Superior temporal gyrus (tissue), 1 donor: ENCODE measurements at regions not wholly inside any gene's neighbourhood (a gene's known extent, or its start where the extent isn't known, plus 50 kb on each side); places are given as distances from the start of the nearest gene placed in this dataset.
A peak's percentile ranks its signal among the peaks of the same experiment; 100 is the strongest.
"Not testable (repeated sequence)": the region's sequence is repeated elsewhere in the genome, so short reads cannot be mapped to it uniquely, and the experiment has no call there.

ENCODE experiments used
- DNase-seq: peaks from one replicate; pipeline ENCODE4 v3.0.0-alpha.2; 2016; ENCODE audit errors: extremely low spot score

DNA sequence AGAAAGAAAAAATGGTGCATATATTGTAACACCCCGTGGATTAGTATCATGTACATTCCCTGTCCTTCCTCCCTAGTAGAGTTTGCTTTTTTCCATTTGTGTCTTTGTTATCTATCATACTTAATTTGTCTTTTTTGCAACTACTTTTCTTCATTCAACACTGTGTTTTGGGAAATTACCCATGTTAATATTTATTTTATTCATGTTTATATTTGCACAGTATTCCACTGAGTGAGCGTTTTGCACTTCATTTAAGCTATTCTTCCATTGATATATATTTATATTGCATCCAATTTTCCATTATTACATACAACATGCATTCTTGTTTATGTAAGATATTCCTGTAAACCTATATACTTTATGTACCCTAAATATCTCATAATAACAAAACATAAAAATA is 57.6 kb upstream of the FAM171A1 start:
- DNase-seq: no peak

DNA sequence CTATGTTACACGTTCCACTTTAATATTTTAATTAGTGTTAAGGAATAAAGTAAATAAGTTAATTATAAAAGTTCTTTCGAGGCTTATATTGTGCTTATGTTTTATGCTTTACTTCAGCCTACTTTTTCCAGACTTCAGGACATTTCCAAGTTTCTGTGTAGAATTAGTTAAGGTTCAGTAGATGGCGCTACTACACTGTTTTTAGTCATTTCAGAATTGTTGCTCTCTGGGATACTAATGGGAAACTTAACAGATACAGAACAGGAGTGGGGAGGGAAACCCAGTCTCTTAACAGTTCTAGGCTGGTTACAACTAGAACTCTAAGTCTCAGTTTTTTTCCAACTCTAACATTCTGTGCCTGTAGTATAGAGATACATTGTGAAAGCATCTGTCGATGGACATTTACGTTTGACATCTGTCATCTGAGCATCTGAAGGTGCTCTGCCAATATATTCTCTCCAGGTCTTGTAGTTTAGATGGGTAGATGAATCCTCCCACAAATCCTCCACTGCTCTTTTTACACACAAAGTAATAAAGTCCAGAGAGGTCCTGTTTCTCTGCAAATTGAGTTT is 56.8 kb upstream of the FAM171A1 start:
- DNase-seq: peak; percentile 88

DNA sequence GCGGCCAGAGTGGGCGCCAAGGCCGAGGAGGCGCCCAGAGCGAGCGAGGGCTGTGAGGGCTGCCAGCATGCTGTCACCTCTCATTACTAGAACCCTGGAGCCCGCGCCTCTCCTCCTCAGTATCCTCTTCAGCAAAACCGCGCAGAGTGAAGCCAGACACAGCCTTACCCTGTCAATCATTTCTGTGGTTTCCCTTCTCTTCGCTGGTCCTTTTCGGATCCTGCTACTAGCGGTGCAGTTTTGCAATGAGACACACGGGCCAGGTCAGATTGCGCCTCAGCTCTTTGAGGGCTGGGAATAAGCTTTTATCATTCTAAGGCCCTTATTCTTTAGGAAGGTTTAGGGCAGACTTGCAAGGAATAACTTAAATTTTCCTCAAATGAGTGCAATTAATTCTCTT is 55.5 kb upstream of the FAM171A1 start:
- DNase-seq: no peak

DNA sequence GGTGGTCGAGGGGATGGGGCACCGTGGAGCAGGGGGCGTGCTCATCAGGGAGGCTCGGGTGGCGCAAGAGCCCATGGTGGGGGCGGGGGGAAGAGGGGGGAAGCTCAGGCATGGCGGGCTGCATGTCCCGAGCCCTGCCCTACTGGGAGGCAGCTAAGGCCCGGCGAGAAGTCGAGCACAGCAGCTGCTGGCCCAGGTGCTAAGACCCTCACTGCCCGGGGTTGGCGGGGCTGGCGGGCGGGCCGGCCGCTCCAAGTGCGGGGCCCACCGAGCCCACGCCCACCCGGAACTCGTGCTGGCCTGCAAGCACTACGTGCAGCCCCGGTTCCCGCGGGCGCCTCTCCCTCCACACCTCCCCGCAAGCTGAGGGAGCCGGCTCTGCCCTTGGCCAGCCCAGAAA is 55.0 kb upstream of the FAM171A1 start:
- no peak for DNase-seq

DNA sequence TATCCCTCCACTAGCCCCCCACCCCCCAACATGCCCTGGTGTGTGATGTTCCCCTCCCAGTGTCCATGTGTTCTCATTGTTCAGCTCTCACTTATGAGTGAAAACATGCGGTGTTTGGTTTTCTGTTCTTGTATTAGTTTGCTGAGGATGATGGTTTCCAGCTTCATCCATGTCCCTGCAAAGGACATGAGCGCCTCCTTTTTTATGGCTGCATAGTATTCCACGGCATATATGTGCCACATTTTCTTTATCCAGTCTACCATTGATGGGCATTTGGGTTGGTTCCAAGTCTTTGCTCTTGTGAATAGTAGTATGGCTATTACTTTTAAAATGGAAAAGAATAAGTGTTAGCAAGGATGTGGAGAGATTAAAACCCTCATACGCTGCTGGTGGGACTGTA is 50.8 kb upstream of the FAM171A1 start:
- DNase-seq: not testable (repeated sequence)
